Common myeloid progenitor, CD34-positive (primary cell): ENCODE measurements at regions not wholly inside any gene's neighbourhood (a gene's known extent, or its start where the extent isn't known, plus 50 kb on each side); places are given as distances from the start of the nearest gene placed in this dataset.

Experiments
- CTCF ChIA-PET: fragments of 350-600 bp; sonication (Branson Sonifier 250); formaldehyde crosslinking; loops from one replicate; lab custom pipeline; 2021; ENCODE audit warnings: antibody characterized with exemption; lab: Charles Lee
- POLR2A ChIA-PET: fragments of 350-600 bp; sonication (Branson Sonifier 250); formaldehyde crosslinking; loops from one replicate; lab custom pipeline; 2021; ENCODE audit warnings: antibody characterized with exemption; lab: Charles Lee
- DNase-seq, 3 donors: peaks; one replicate each; pipeline versions ENCODE4 v3.0.0 to v3.0.0-alpha.2; 2013
- H3K27ac ChIP-seq, 2 experiments: 1 replicate in 1 of 2; 2 replicates in 1 of 2; pipeline ENCODE4 v1.7.0; 2013; ENCODE audit warnings: inconsistent platforms in 2 of 2, low read length in 2 of 2, mild to moderate bottlenecking in 2 of 2, low read depth in 1 of 2, moderate library complexity in 1 of 2; ENCODE audit not compliant: severe bottlenecking in 2 of 2, insufficient read depth in 1 of 2, poor library complexity in 1 of 2
- H3K27me3 ChIP-seq, 5 experiments: replicated peaks in 2 of 5; 1 replicate in 3 of 5; 2 replicates in 2 of 5; pipeline versions ENCODE4 v1.6.1 to v1.7.0; 2013; ENCODE audit warnings: low read length in 4 of 5, mild to moderate bottlenecking in 2 of 5, moderate library complexity in 2 of 5, inconsistent platforms in 1 of 5; ENCODE audit not compliant: insufficient read depth in 5 of 5, control insufficient read depth in 4 of 5
- H3K36me3 ChIP-seq, 4 experiments: 1 replicate in 2 of 4; 2 replicates in 2 of 4; pipeline versions ENCODE4 v1.6.1 to v1.7.0; 2013; ENCODE audit warnings: low read length in 3 of 4, control low read depth in 1 of 4, mild to moderate bottlenecking in 1 of 4; ENCODE audit not compliant: control insufficient read depth in 4 of 4, insufficient read depth in 4 of 4
- H3K4me1 ChIP-seq, 4 experiments: 1 replicate in 3 of 4; 2 replicates in 1 of 4; pipeline versions ENCODE4 v1.6.1 to v1.7.1; 2013; ENCODE audit warnings: low read length in 3 of 4, mild to moderate bottlenecking in 3 of 4, control low read depth in 1 of 4, inconsistent platforms in 1 of 4, moderate library complexity in 1 of 4; ENCODE audit not compliant: control insufficient read depth in 4 of 4, insufficient read depth in 4 of 4; ENCODE audit errors: control extremely low read depth in 1 of 4
- H3K4me3 ChIP-seq, 7 experiments: 1 replicate in 4 of 7; 2 replicates in 3 of 7; pipeline versions ENCODE4 v1.5.1 to v1.7.0; 2013; ENCODE audit warnings: mild to moderate bottlenecking in 7 of 7, low read length in 6 of 7, moderate library complexity in 6 of 7, inconsistent platforms in 2 of 7, low read depth in 2 of 7, control low read depth in 1 of 7; ENCODE audit not compliant: insufficient read depth in 4 of 7, control insufficient read depth in 1 of 7; ENCODE audit errors: extremely low read depth in 1 of 7
- H3K9me3 ChIP-seq, 5 experiments: 1 replicate in 4 of 5; 2 replicates in 1 of 5; pipeline versions ENCODE4 v1.6.1 to v1.7.1; 2013; ENCODE audit warnings: low read length in 4 of 5, mild to moderate bottlenecking in 2 of 5, inconsistent platforms in 1 of 5, low read depth in 1 of 5, moderate library complexity in 1 of 5; ENCODE audit not compliant: control insufficient read depth in 4 of 5, insufficient read depth in 2 of 5; ENCODE audit errors: control extremely low read depth in 1 of 5
- WGBS: methylation state at CpG from one replicate; pipeline ENCODE4 v1.1.5; 2013; ENCODE audit not compliant: insufficient coverage; 5-methylcytosine and 5-hydroxymethylcytosine counted together

GRCh38 chr3:40971191-40972168, 227.8 kb upstream of the CTNNB1 start:
- peak; percentile 75 to 96 (median 92) for DNase-seq
- ChIA-PET CTCF (interaction anchor here (1.2 kb wide), 1 partner anchor 14 kb away, joined by 3 read pairs; no protein-coding TSS in a partner anchor), POLR2A (interaction anchor here (0.7 to 2.5 kb wide), 2 partner anchors 9 to 228 kb away, joined by 3 to 15 read pairs; partner anchors contain the start of gene CTNNB1)
- WGBS: 8% methylated on average over 8 of the region's 10 CpGs
- peaks cover 0 to 2% (median 0%) of the 10 kb centered on the region in 5 experiments for H3K27me3 ChIP-seq
- H3K4me3 ChIP-seq: peak overlapping the region in 2 of 7 experiments; percentile 12 to 58
- H3K9me3 ChIP-seq: peaks cover 0 to 3% (median 0%) of the 10 kb centered on the region in 5 experiments
- peak overlapping the region; percentile 90 to 93 for H3K27ac ChIP-seq
- no peaks in the 10 kb centered on the region for H3K36me3 ChIP-seq
- H3K4me1 ChIP-seq: peaks cover 8 to 34% (median 30%) of the 10 kb centered on the region in 4 experiments

GRCh38 chr3:40972350-40972749, 227.0 kb upstream of the CTNNB1 start:
- H3K4me1 ChIP-seq: peaks cover 8 to 34% (median 30%) of the 10 kb centered on the region in 4 experiments
- no peaks in the 10 kb centered on the region for H3K9me3 ChIP-seq
- peaks cover 0 to 2% (median 0%) of the 10 kb centered on the region in 5 experiments for H3K27me3 ChIP-seq
- ChIA-PET POLR2A (interaction anchor here (2.5 kb wide), 1 partner anchor 227 kb away, joined by 15 read pairs; the partner anchor contains the start of gene CTNNB1), CTCF (interaction anchor here (1.2 kb wide), 1 partner anchor 13 kb away, joined by 3 read pairs; no protein-coding TSS in a partner anchor)
- 92% methylated on average over 4 of the region's 4 CpGs for WGBS
- H3K4me3 ChIP-seq: no peak overlapping the region
- DNase-seq: no peak
- H3K36me3 ChIP-seq: no peaks in the 10 kb centered on the region
- peak overlapping the region; percentile 90 to 93 for H3K27ac ChIP-seq

- ChIA-PET CTCF (no interaction called here), POLR2A (interaction anchor here (2.5 kb wide), 1 partner anchor 226 kb away, joined by 15 read pairs; the partner anchor contains the start of gene CTNNB1)
- WGBS: 83% methylated on average over 1 of the region's 2 CpGs
- H3K9me3 ChIP-seq: no peaks in the 10 kb centered on the region
- DNase-seq: no peak
- H3K27me3 ChIP-seq: peaks cover 0 to 2% (median 0%) of the 10 kb centered on the region in 5 experiments
- H3K4me1 ChIP-seq: peaks cover 8 to 34% (median 30%) of the 10 kb centered on the region in 4 experiments
- H3K4me3 ChIP-seq: no peak overlapping the region
- H3K27ac ChIP-seq: no peak overlapping the region
- no peaks in the 10 kb centered on the region for H3K36me3 ChIP-seq
These were observed 226.2 kb upstream of the CTNNB1 start for GRCh38 chr3:40973141-40973540.

- H3K4me3 ChIP-seq: no peak overlapping the region
- ChIA-PET POLR2A (interaction anchor here (0.5 kb wide), 1 partner anchor 64 kb away, joined by 3 read pairs; no protein-coding TSS in a partner anchor), CTCF (interaction anchor here (1.8 kb wide), 1 partner anchor 389 kb away, joined by 3 read pairs; no protein-coding TSS in a partner anchor)
- H3K27ac ChIP-seq: no peak overlapping the region
- H3K27me3 ChIP-seq: peaks cover 0 to 8% (median 0%) of the 10 kb centered on the region in 5 experiments
- no peak for DNase-seq
- H3K36me3 ChIP-seq: no peaks in the 10 kb centered on the region
- WGBS: 86% methylated on average over 5 of the region's 6 CpGs
- peaks cover 13 to 36% (median 32%) of the 10 kb centered on the region in 4 experiments for H3K4me1 ChIP-seq
- no peaks in the 10 kb centered on the region for H3K9me3 ChIP-seq
These were observed 223.6 kb upstream of the CTNNB1 start for GRCh38 chr3:40975711-40976121.

GRCh38 chr3:40976241-40976640, 223.1 kb upstream of the CTNNB1 start:
- Histone ChIP-seq H3K27ac (no peak overlapping the region), H3K4me1 (peaks cover 11 to 31% (median 26%) of the 10 kb centered on the region in 4 experiments), H3K36me3 (no peaks in the 10 kb centered on the region), H3K4me3 (no peak overlapping the region), H3K9me3 (no peaks in the 10 kb centered on the region), H3K27me3 (peaks cover 0 to 8% (median 0%) of the 10 kb centered on the region in 5 experiments)
- no peak for DNase-seq
- WGBS: no CpG with 5 or more reads among the region's 2 CpGs
- ChIA-PET CTCF (interaction anchor here (1.8 kb wide), 1 partner anchor 390 kb away, joined by 3 read pairs; no protein-coding TSS in a partner anchor), POLR2A (no interaction called here)

GRCh38 chr3:40978442-40978841, 220.9 kb upstream of the CTNNB1 start:
- DNase-seq: no peak
- WGBS: no CpG with 5 or more reads among the region's 2 CpGs
- Histone ChIP-seq H3K4me3 (no peak overlapping the region), H3K36me3 (no peaks in the 10 kb centered on the region), H3K27ac (no peak overlapping the region), H3K9me3 (no peaks in the 10 kb centered on the region), H3K4me1 (peaks cover 5 to 11% (median 7%) of the 10 kb centered on the region in 4 experiments), H3K27me3 (peaks cover 0 to 7% (median 0%) of the 10 kb centered on the region in 5 experiments)
- POLR2A ChIA-PET: no interaction called here
- CTCF ChIA-PET: no interaction called here
